Gastroesophageal sphincter (tissue), 4 donors: ENCODE measurements at regions not wholly inside any gene's neighbourhood (a gene's known extent, or its start where the extent isn't known, plus 50 kb on each side); places are given as distances from the start of the nearest gene placed in this dataset.
"Not testable (repeated sequence)": the region's sequence is repeated elsewhere in the genome, so short reads cannot be mapped to it uniquely, and the experiment has no call there.

Experiments
- ATAC-seq: fragments of 150-250 bp; one replicate; pipeline ENCODE4 v1.9.1; 2016; ENCODE audit warnings: mild to moderate bottlenecking, moderate library complexity
- H3K27ac ChIP-seq, 4 donors: fragments of 200-600 bp; sonication (generic) in 3 of 4; 1 replicate in 3 of 4; 2 replicates in 1 of 4; pipeline ENCODE4 v1.5.1; 2016 to 2019
- H3K27me3 ChIP-seq: fragments of 200-600 bp; sonication (generic); one replicate; pipeline ENCODE4 v1.5.1; 2019
- H3K36me3 ChIP-seq, 2 donors: fragments of 200-600 bp; sonication (generic); one replicate each; pipeline ENCODE4 v1.5.1; 2019; ENCODE audit warnings: control low read depth in 1 of 2
- H3K4me1 ChIP-seq, 3 donors: fragments of 200-600 bp; sonication (generic); 1 replicate in 2 of 3; 2 replicates in 1 of 3; pipeline ENCODE4 v1.5.1; 2016 to 2019; ENCODE audit warnings: control low read depth in 2 of 3
- H3K4me3 ChIP-seq, 2 donors: fragments of 200-600 bp; sonication (generic); one replicate each; pipeline ENCODE4 v1.5.1; 2019; ENCODE audit warnings: mild to moderate bottlenecking in 1 of 2, moderate library complexity in 1 of 2
- H3K9me3 ChIP-seq, 3 donors: fragments of 200-600 bp; sonication (generic); one replicate each; pipeline ENCODE4 v1.5.1; 2017 to 2019; ENCODE audit warnings: control low read depth in 2 of 3
- EP300 ChIP-seq: sonication (generic); formaldehyde crosslinking; IDR thresholded peaks from one replicate; pipeline ENCODE4 v1.6.1; 2017; ENCODE audit warnings: antibody characterized with exemption, mild to moderate bottlenecking
- POLR2A ChIP-seq, 2 donors: fragments of 450-650 bp; IDR thresholded peaks; one replicate each; pipeline ENCODE4 v1.6.1; 2017; ENCODE audit warnings: antibody characterized with exemption in 2 of 2, mild to moderate bottlenecking in 2 of 2, moderate library complexity in 1 of 2
- POLR2AphosphoS5 ChIP-seq: sonication (generic); formaldehyde crosslinking; IDR thresholded peaks from one replicate; pipeline ENCODE4 v1.6.1; 2017; ENCODE audit warnings: antibody characterized with exemption
- WGBS, 2 donors: methylation state at CpG; one replicate each; pipeline ENCODE4 v1.1.5; 2018; ENCODE audit warnings: low coverage in 1 of 2; 5-methylcytosine and 5-hydroxymethylcytosine counted together
- TF ChIP-seq, protein P1 (sequence below), 4 experiments: fragments of 200-600 bp in 2 of 4; fragments of 450-650 bp in 2 of 4; sonication (generic) in 1 of 4; IDR thresholded peaks; one replicate each; pipeline ENCODE4 v1.5.1; 2017 to 2019; ENCODE audit warnings: antibody characterized with exemption in 4 of 4, mild to moderate bottlenecking in 2 of 4, moderate library complexity in 2 of 4

DNA sequence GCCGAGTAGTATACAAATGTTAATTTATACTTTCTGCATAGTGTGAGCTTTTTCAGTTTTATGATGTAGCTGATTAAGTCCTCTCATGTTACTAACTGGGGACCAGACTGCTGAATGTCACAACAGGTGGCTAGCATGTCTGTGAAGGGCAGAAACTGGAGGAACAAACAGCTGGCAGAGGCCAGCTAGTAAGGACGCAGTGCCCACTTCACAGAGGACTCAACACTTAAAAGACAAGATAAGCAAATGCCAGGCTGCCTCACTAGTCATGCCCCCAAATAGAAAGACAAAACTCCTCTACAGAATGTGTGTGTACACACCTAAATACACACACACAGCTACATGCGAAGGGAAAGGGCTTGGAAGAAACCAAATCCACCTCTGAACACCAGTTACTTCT, 73.8 kb upstream of the ZNF678 start:
- TF ChIP-seq POLR2A (IDR thresholded peaks at IDR 0.05) (no peak), POLR2AphosphoS5 (no peak), EP300 (no peak)
- TF ChIP-seq, protein P1, sequence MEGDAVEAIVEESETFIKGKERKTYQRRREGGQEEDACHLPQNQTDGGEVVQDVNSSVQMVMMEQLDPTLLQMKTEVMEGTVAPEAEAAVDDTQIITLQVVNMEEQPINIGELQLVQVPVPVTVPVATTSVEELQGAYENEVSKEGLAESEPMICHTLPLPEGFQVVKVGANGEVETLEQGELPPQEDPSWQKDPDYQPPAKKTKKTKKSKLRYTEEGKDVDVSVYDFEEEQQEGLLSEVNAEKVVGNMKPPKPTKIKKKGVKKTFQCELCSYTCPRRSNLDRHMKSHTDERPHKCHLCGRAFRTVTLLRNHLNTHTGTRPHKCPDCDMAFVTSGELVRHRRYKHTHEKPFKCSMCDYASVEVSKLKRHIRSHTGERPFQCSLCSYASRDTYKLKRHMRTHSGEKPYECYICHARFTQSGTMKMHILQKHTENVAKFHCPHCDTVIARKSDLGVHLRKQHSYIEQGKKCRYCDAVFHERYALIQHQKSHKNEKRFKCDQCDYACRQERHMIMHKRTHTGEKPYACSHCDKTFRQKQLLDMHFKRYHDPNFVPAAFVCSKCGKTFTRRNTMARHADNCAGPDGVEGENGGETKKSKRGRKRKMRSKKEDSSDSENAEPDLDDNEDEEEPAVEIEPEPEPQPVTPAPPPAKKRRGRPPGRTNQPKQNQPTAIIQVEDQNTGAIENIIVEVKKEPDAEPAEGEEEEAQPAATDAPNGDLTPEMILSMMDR (IDR thresholded peaks at IDR 0.05), result no peak
- ATAC-seq, result no peak
- H3K9me3 ChIP-seq, result no peaks in the 10 kb centered on the region
- no peaks in the 10 kb centered on the region for H3K36me3 ChIP-seq
- H3K27ac ChIP-seq, result no peak overlapping the region
- no peak overlapping the region for H3K4me3 ChIP-seq
- no peaks in the 10 kb centered on the region for H3K27me3 ChIP-seq
- 94% methylated on average over 3 of the region's 3 CpGs for WGBS, 2 donors
- H3K4me1 ChIP-seq, result no peaks in the 10 kb centered on the region

DNA sequence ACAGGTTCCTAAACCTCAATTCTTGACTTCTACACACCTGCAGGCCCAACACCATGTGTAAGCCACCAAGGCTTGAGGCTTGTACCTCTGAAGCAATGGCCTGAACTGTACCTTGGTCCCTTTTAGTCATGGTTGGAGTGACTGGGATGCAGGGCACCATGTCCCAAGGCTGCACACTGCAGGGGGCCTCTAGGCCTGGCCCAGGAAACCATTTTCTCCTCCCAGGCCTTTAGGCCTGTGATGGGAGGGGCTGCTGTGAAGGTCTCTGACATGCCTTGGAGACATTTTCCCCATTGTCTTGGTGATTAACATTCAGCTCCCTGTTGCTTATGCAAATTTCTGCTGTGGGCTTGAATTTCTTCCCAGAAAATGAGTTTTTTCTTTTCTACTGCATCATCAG, 75.8 kb upstream of the ZNF678 start:
- Histone ChIP-seq H3K27me3 (peaks cover 4% of the 10 kb centered on the region), H3K9me3 (no peaks in the 10 kb centered on the region), H3K4me3 (no peak overlapping the region), H3K36me3 (no peaks in the 10 kb centered on the region), H3K4me1 (no peaks in the 10 kb centered on the region), H3K27ac (no peak overlapping the region)
- ATAC-seq, result no peak
- TF ChIP-seq, protein P1 (IDR thresholded peaks at IDR 0.05), result no peak
- no peak for TF ChIP-seq POLR2AphosphoS5
- no peak for TF ChIP-seq POLR2A (IDR thresholded peaks at IDR 0.05)
- no peak for TF ChIP-seq EP300

DNA sequence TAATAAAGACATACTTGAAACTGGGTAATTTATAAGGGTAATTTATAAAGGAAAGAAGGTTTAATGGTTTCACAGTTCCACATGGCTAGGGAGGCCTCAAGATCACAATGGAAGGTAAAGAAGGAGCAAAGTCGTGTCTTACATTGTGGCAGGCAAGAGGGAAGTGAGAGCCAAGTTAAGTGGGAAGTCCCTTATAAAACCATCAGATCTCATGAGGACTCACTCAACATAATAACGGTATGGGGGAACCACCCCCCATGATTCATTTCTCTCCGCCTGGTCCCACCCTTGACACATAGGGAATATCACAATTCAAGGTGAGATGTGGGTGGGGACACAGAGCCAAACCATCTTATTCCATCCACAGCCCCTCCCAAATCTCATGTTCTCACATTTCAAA, 76.8 kb upstream of the ZNF678 start:
- no peaks in the 10 kb centered on the region for H3K4me1 ChIP-seq
- 66 to 100% methylated on average over 2 to 3 of the region's 3 CpGs for WGBS, 2 donors
- H3K27ac ChIP-seq, result no peak overlapping the region
- no peak for ATAC-seq
- H3K4me3 ChIP-seq, result no peak overlapping the region
- no peaks in the 10 kb centered on the region for H3K36me3 ChIP-seq
- TF ChIP-seq EP300, result no peak
- TF ChIP-seq POLR2AphosphoS5, result no peak
- TF ChIP-seq, protein P1 (IDR thresholded peaks at IDR 0.05), result no peak
- no peak for TF ChIP-seq POLR2A (IDR thresholded peaks at IDR 0.05)
- peaks cover 5% of the 10 kb centered on the region for H3K27me3 ChIP-seq
- no peaks in the 10 kb centered on the region for H3K9me3 ChIP-seq

DNA sequence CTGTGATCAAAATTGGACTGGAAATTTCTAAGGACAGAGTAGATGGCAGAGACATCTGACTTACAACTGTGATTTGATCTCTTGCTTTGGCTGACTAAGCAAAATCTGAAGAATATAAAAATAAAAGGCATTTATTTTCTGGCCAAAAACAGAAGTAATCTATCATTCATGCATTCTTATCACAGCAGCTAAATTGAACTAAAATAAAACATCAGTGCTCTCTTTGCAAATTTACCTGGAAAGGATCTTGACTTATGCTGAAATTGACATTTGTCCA, 81.4 kb upstream of the ZNF678 start:
- ATAC-seq, result no peak
- H3K27ac ChIP-seq, result no peak overlapping the region
- no peaks in the 10 kb centered on the region for H3K9me3 ChIP-seq
- no peaks in the 10 kb centered on the region for H3K4me1 ChIP-seq
- TF ChIP-seq POLR2A (IDR thresholded peaks at IDR 0.05) (no peak), POLR2AphosphoS5 (no peak), EP300 (no peak)
- TF ChIP-seq, protein P1 (IDR thresholded peaks at IDR 0.05), result no peak
- peaks cover 29% of the 10 kb centered on the region for H3K27me3 ChIP-seq
- H3K36me3 ChIP-seq, result no peaks in the 10 kb centered on the region
- no peak overlapping the region for H3K4me3 ChIP-seq

GRCh38 chr1:227474072-227474471, 89.3 kb upstream of the ZNF678 start:
- not testable (repeated sequence) for H3K4me1 ChIP-seq, ATAC-seq, H3K27ac ChIP-seq, H3K4me3 ChIP-seq, H3K36me3 ChIP-seq
- WGBS, 2 donors, result 67% methylated on average over 1 of the region's 5 CpGs; no CpG with 5 or more reads in 1 of the 2 donors
- peaks cover 0 to 15% (median 0%) of the 10 kb centered on the region in 3 donors for H3K9me3 ChIP-seq
- peaks cover 62% of the 10 kb centered on the region for H3K27me3 ChIP-seq

DNA sequence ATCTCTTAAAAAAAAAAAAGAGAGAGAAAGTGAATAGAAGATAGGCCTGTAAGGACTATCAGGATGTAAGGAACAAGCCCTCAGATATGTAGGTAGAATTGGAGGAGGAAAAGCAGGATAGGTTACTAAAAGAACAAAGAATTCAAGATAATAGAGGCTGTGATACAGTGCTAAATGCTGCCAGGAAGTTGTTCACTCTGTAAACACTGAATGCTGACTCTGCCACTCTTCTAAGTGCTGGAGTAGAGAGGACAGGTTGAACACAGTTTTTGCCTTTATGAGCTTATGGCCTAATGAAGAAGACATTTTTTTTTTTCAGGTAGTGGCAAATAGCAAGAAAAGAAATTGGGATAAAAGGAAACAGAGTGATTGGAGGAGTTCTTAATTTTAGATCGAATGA, 90.6 kb upstream of the ZNF678 start:
- H3K4me3 ChIP-seq, result no peak overlapping the region
- no peaks in the 10 kb centered on the region for H3K4me1 ChIP-seq
- H3K27me3 ChIP-seq, result peaks cover 54% of the 10 kb centered on the region
- 86 to 100% methylated on average over 1 of the region's 1 CpG for WGBS, 2 donors
- H3K9me3 ChIP-seq, result peaks cover 0 to 15% (median 0%) of the 10 kb centered on the region in 3 donors
- no peak overlapping the region for H3K27ac ChIP-seq
- H3K36me3 ChIP-seq, result no peaks in the 10 kb centered on the region
- TF ChIP-seq POLR2A (IDR thresholded peaks at IDR 0.05) (no peak), POLR2AphosphoS5 (no peak), EP300 (no peak)
- TF ChIP-seq, protein P1 (IDR thresholded peaks at IDR 0.05), result no peak
- no peak for ATAC-seq
